ENCODE measurements at regions not wholly inside any gene's neighbourhood (a gene's known extent, or its start where the extent isn't known, plus 50 kb on each side); places are given as distances from the start of the nearest gene placed in this dataset.

- TF ChIP-seq REST (IDR thresholded peaks at IDR 0.05; ENCODE audit: low read depth, low read length): no peak
- no peak for TF ChIP-seq TAF1 (IDR thresholded peaks at IDR 0.05; ENCODE audit: borderline replicate concordance, low read depth, low read length)
Measured at GRCh38 chr1:221416142-221416541, 325.7 kb downstream of the DUSP10 start.
